GM12801 (cell line): ENCODE measurements at regions not wholly inside any gene's neighbourhood (a gene's known extent, or its start where the extent isn't known, plus 50 kb on each side); places are given as distances from the start of the nearest gene placed in this dataset.

Experiments used
- CTCF ChIP-seq: IDR thresholded peaks from one replicate; pipeline ENCODE4 v1.5.1; 2011; ENCODE audit warnings: control low read depth; ENCODE audit not compliant: insufficient read length; ENCODE audit errors: extremely low read depth

GRCh38 chr19:13712767-13713201, 51.5 kb upstream of the MRI1 start:
- TF ChIP-seq CTCF, result no peak

GRCh38 chr19:13707915-13708314, 56.4 kb upstream of the MRI1 start:
- no peak for TF ChIP-seq CTCF

GRCh38 chr19:13705928-13706447, 58.3 kb upstream of the MRI1 start:
- TF ChIP-seq CTCF, result no peak

- TF ChIP-seq CTCF, result no peak
Observed at GRCh38 chr19:13705201-13705600, 59.1 kb upstream of the MRI1 start.

- no peak for TF ChIP-seq CTCF
Observed at GRCh38 chr19:13701624-13702023, 62.7 kb upstream of the MRI1 start.

GRCh38 chr19:13700621-13701020, 63.7 kb upstream of the MRI1 start:
- no peak for TF ChIP-seq CTCF

- TF ChIP-seq CTCF, result no peak
Observed at GRCh38 chr19:13699786-13700185, 64.5 kb upstream of the MRI1 start.

- TF ChIP-seq CTCF, result no peak
Observed at GRCh38 chr19:13696839-13697238, 67.5 kb upstream of the MRI1 start.
